ENCODE measurements at regions not wholly inside any gene's neighbourhood (a gene's known extent, or its start where the extent isn't known, plus 50 kb on each side); places are given as distances from the start of the nearest gene placed in this dataset.

- TF ChIP-seq, protein P1, sequence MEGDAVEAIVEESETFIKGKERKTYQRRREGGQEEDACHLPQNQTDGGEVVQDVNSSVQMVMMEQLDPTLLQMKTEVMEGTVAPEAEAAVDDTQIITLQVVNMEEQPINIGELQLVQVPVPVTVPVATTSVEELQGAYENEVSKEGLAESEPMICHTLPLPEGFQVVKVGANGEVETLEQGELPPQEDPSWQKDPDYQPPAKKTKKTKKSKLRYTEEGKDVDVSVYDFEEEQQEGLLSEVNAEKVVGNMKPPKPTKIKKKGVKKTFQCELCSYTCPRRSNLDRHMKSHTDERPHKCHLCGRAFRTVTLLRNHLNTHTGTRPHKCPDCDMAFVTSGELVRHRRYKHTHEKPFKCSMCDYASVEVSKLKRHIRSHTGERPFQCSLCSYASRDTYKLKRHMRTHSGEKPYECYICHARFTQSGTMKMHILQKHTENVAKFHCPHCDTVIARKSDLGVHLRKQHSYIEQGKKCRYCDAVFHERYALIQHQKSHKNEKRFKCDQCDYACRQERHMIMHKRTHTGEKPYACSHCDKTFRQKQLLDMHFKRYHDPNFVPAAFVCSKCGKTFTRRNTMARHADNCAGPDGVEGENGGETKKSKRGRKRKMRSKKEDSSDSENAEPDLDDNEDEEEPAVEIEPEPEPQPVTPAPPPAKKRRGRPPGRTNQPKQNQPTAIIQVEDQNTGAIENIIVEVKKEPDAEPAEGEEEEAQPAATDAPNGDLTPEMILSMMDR (IDR thresholded peaks at IDR 0.05; ENCODE audit: control extremely low read depth in 1 of 3, insufficient read depth in 1 of 3, low read depth in 1 of 3, low read length in 3 of 3): no peak
- TF ChIP-seq, protein P2, sequence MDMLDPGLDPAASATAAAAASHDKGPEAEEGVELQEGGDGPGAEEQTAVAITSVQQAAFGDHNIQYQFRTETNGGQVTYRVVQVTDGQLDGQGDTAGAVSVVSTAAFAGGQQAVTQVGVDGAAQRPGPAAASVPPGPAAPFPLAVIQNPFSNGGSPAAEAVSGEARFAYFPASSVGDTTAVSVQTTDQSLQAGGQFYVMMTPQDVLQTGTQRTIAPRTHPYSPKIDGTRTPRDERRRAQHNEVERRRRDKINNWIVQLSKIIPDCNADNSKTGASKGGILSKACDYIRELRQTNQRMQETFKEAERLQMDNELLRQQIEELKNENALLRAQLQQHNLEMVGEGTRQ (IDR thresholded peaks at IDR 0.05; ENCODE audit: low read length): no peak
- TF ChIP-seq TAF1 (IDR thresholded peaks at IDR 0.05; ENCODE audit: low read depth, low read length) (no peak), BACH1 (IDR thresholded peaks at IDR 0.05; ENCODE audit: low read length) (no peak), BCL11A (IDR thresholded peaks at IDR 0.05; ENCODE audit: low read depth in 2 of 2, low read length in 2 of 2) (no peak), KDM1A (IDR thresholded peaks at IDR 0.05; ENCODE audit: borderline replicate concordance, low read length) (no peak), ATF2 (IDR thresholded peaks at IDR 0.05; ENCODE audit: low read length) (no peak), POLR2A (IDR thresholded peaks at IDR 0.05; ENCODE audit: control extremely low read depth in 1 of 2, low read depth in 2 of 2, low read length in 2 of 2) (no peak)
These were observed 261.9 kb upstream of the EPHA4 start for GRCh38 chr2:221833966-221834365.

All from H1 (cell line).